ENCODE measurements at regions not wholly inside any gene's neighbourhood (a gene's known extent, or its start where the extent isn't known, plus 50 kb on each side); places are given as distances from the start of the nearest gene placed in this dataset.
A peak's percentile ranks its signal among the peaks of the same experiment; 100 is the strongest.

DNA sequence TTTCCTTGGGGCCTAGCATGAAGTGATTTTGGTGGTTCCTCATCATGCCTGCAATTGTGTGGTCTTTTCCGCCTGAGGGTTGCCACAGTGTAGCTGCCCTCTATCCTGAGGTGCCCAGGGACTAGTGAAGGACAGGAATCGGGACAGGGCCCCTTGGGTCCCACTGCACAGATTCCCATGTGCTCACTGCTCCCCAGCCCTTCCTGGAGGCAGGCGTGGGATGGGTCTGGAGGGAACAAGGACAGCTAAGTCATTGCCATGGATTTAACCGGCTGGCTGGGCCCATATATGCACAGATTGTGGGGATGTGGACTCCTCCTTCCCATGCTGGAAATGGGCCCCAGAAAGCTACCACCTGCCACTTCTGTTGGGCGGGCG, 122.3 kb upstream of the PITX1 start:
- Histone ChIP-seq H3K79me2 (ENCODE audit: insufficient read depth) (no peaks in the 10 kb centered on the region), H3K27me3 (replicated peaks; ENCODE audit: insufficient read depth) (peaks cover 19% of the 10 kb centered on the region), H3K27ac (no peak overlapping the region), H3K4me3 (no peak overlapping the region), H4K20me1 (ENCODE audit: insufficient read depth) (no peaks in the 10 kb centered on the region), H3K9me3 (ENCODE audit: low read depth) (no peaks in the 10 kb centered on the region), H3K9ac (no peak overlapping the region), H2AFZ (no peak overlapping the region), H3K4me2 (ENCODE audit: unreplicated experiment) (no peak overlapping the region), H3K36me3 (ENCODE audit: low read depth) (no peaks in the 10 kb centered on the region), H3F3A (ENCODE audit: insufficient read depth) (no peaks in the 10 kb centered on the region), H3K4me1 (ENCODE audit: insufficient read depth) (no peaks in the 10 kb centered on the region), H3K9me2 (ENCODE audit: insufficient read depth) (no peaks in the 10 kb centered on the region)
- 55 to 59% methylated on average over 5 to 6 of the region's 6 CpGs for WGBS, 2 experiments (ENCODE audit: low coverage in 1 of 2, low lambda C conversion rate in 2 of 2, missing lambda C conversion rate in 2 of 2)
- in situ Hi-C loops (cut with MboI): no loop called here
- no peak for TF ChIP-seq EZH2phosphoT487 (IDR thresholded peaks at IDR 0.05; ENCODE audit: insufficient read depth, low read depth)
- no peak for TF ChIP-seq EZH2 (IDR thresholded peaks at IDR 0.05; ENCODE audit: insufficient read depth, poor library complexity, severe bottlenecking)
- DNase-seq: no peak

DNA sequence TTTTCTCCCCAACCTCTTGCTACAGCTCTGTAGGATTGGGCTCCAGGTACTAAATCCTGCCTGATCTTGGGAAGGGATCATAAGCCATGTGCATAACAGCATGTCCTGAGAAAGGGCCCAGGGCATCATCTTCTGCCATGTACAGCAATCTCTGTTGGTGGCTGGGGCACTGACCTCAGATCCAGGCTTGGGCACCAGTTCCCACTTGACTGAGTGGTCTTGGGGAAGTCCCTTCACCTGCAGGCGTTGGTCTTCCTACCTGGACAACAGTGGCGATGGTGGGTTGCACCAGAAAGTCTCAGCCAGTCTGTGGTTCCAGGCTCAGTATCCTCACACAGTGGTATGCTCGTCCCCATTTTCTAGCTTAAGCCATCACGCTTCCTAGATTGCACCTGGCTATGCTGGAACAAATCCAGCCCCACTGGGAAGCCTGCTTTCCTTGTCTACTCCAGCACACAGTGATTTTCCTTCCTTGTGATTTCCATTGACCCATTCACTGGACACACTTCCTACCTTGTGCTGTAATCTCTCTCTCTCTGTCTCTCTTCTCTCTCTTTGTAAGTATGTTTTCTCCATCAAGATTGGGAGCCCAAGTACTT, 121.7 kb upstream of the PITX1 start:
- H3K79me2 ChIP-seq (ENCODE audit: insufficient read depth): no peaks in the 10 kb centered on the region
- in situ Hi-C loops (cut with MboI): no loop called here
- DNase-seq: no peak
- no peaks in the 10 kb centered on the region for H4K20me1 ChIP-seq (ENCODE audit: insufficient read depth)
- TF ChIP-seq EZH2phosphoT487 (IDR thresholded peaks at IDR 0.05; ENCODE audit: insufficient read depth, low read depth) (no peak), EZH2 (IDR thresholded peaks at IDR 0.05; ENCODE audit: insufficient read depth, poor library complexity, severe bottlenecking) (no peak)
- H3K4me1 ChIP-seq (ENCODE audit: insufficient read depth): no peaks in the 10 kb centered on the region
- no peaks in the 10 kb centered on the region for H3K9me3 ChIP-seq (ENCODE audit: low read depth)
- H2AFZ ChIP-seq: no peak overlapping the region
- H3K27ac ChIP-seq: no peak overlapping the region
- no peaks in the 10 kb centered on the region for H3F3A ChIP-seq (ENCODE audit: insufficient read depth)
- no peak overlapping the region for H3K4me3 ChIP-seq
- 24 to 36% methylated on average over 4 of the region's 4 CpGs for WGBS, 2 experiments (ENCODE audit: low coverage in 1 of 2, low lambda C conversion rate in 2 of 2, missing lambda C conversion rate in 2 of 2)
- no peaks in the 10 kb centered on the region for H3K36me3 ChIP-seq (ENCODE audit: low read depth)
- no peaks in the 10 kb centered on the region for H3K9me2 ChIP-seq (ENCODE audit: insufficient read depth)
- no peak overlapping the region for H3K9ac ChIP-seq
- peaks cover 14% of the 10 kb centered on the region; the same call in 1 of the 2 replicates for H3K27me3 ChIP-seq (replicated peaks; ENCODE audit: insufficient read depth)
- no peak overlapping the region for H3K4me2 ChIP-seq (ENCODE audit: unreplicated experiment)

DNA sequence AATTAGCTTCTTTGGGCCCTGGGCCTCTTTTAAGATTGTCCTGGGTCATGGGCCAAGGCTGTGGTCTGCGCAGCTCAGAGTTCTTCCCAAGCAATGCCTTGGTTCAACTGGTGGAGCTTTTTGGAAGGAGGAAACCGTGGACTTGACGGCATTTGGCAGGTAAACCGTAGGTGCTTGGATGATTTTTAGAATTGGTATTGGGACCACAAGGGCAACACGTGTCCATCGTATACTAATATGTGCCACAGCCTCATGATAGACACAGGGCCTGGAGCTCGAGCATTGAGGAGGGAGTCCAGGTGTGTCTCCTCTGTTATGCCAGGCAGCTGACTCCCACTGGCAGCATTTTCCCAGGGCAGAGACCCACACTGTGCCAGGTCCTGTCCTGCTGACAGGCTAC, 120.9 kb upstream of the PITX1 start:
- Histone ChIP-seq H3K9me2 (ENCODE audit: insufficient read depth) (no peaks in the 10 kb centered on the region), H2AFZ (no peak overlapping the region), H3K9me3 (ENCODE audit: low read depth) (no peaks in the 10 kb centered on the region), H3K4me3 (no peak overlapping the region), H4K20me1 (ENCODE audit: insufficient read depth) (no peaks in the 10 kb centered on the region), H3K4me2 (ENCODE audit: unreplicated experiment) (no peak overlapping the region), H3K27ac (no peak overlapping the region), H3K9ac (no peak overlapping the region), H3K4me1 (ENCODE audit: insufficient read depth) (no peaks in the 10 kb centered on the region), H3K27me3 (replicated peaks; ENCODE audit: insufficient read depth) (0 out of 2 replicates have a peak, but pooled peaks cover 7% of the 10 kb centered on the region), H3F3A (ENCODE audit: insufficient read depth) (no peaks in the 10 kb centered on the region), H3K79me2 (ENCODE audit: insufficient read depth) (no peaks in the 10 kb centered on the region), H3K36me3 (ENCODE audit: low read depth) (no peaks in the 10 kb centered on the region)
- no peak for DNase-seq
- no peak for TF ChIP-seq EZH2 (IDR thresholded peaks at IDR 0.05; ENCODE audit: insufficient read depth, poor library complexity, severe bottlenecking)
- TF ChIP-seq EZH2phosphoT487 (IDR thresholded peaks at IDR 0.05; ENCODE audit: insufficient read depth, low read depth): no peak
- in situ Hi-C loops (cut with MboI): no loop called here
- WGBS, 2 experiments (ENCODE audit: low coverage in 1 of 2, low lambda C conversion rate in 2 of 2, missing lambda C conversion rate in 2 of 2): 73% methylated on average over 7 of the region's 7 CpGs

GRCh38 chr5:135154197-135154596, 120.2 kb upstream of the PITX1 start:
- in situ Hi-C loops (cut with MboI): no loop called here
- H3K4me1 ChIP-seq (ENCODE audit: insufficient read depth): no peaks in the 10 kb centered on the region
- no peaks in the 10 kb centered on the region for H3K79me2 ChIP-seq (ENCODE audit: insufficient read depth)
- H3K36me3 ChIP-seq (ENCODE audit: low read depth): no peaks in the 10 kb centered on the region
- no peaks in the 10 kb centered on the region for H3K9me3 ChIP-seq (ENCODE audit: low read depth)
- no peaks in the 10 kb centered on the region for H3K27me3 ChIP-seq (replicated peaks; ENCODE audit: insufficient read depth)
- H3K27ac ChIP-seq: no peak overlapping the region
- no peaks in the 10 kb centered on the region for H3K9me2 ChIP-seq (ENCODE audit: insufficient read depth)
- TF ChIP-seq EZH2phosphoT487 (IDR thresholded peaks at IDR 0.05; ENCODE audit: insufficient read depth, low read depth) (no peak), EZH2 (IDR thresholded peaks at IDR 0.05; ENCODE audit: insufficient read depth, poor library complexity, severe bottlenecking) (no peak)
- DNase-seq: peak; percentile 63
- no peak overlapping the region for H3K4me2 ChIP-seq (ENCODE audit: unreplicated experiment)
- no peak overlapping the region for H3K4me3 ChIP-seq
- H2AFZ ChIP-seq: no peak overlapping the region
- no peak overlapping the region for H3K9ac ChIP-seq
- no peaks in the 10 kb centered on the region for H3F3A ChIP-seq (ENCODE audit: insufficient read depth)
- WGBS, 2 experiments (ENCODE audit: low coverage in 1 of 2, low lambda C conversion rate in 2 of 2, missing lambda C conversion rate in 2 of 2): 81 to 84% methylated on average over 8 of the region's 8 CpGs
- H4K20me1 ChIP-seq (ENCODE audit: insufficient read depth): no peaks in the 10 kb centered on the region

DNA sequence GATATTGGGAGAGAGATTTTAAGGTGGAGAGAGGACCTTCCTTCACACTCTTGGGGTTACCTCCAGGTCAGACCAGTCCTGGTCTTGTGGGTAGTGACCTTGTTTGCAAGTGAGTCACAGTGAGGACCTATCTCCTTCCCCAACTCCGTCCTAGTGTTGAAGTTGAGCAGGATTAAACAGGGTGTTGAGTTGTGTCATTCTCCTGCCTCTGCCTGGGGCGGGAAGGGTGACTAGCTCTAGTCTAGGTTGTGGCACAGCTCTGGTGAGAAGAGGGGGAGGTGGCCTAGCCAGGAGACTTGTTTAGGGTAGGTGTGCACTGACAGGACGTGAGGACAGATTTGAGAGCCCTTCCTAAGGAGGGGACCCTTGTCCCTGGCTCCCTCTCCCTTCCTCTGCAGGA, 119.6 kb upstream of the PITX1 start:
- WGBS, 2 experiments (ENCODE audit: low coverage in 1 of 2, low lambda C conversion rate in 2 of 2, missing lambda C conversion rate in 2 of 2): 46 to 50% methylated on average over 3 of the region's 3 CpGs
- in situ Hi-C loops (cut with MboI): no loop called here

More for the DNA sequence above, 119.6 kb upstream of the PITX1 start:
- Histone ChIP-seq H3K36me3 (ENCODE audit: low read depth) (no peaks in the 10 kb centered on the region), H3K9me2 (ENCODE audit: insufficient read depth) (no peaks in the 10 kb centered on the region), H3K4me2 (ENCODE audit: unreplicated experiment) (no peak overlapping the region), H3K4me3 (no peak overlapping the region), H3K9ac (no peak overlapping the region), H3K9me3 (ENCODE audit: low read depth) (no peaks in the 10 kb centered on the region), H3F3A (ENCODE audit: insufficient read depth) (no peaks in the 10 kb centered on the region), H3K27me3 (replicated peaks; ENCODE audit: insufficient read depth) (no peaks in the 10 kb centered on the region), H3K4me1 (ENCODE audit: insufficient read depth) (no peaks in the 10 kb centered on the region), H2AFZ (no peak overlapping the region), H3K27ac (no peak overlapping the region), H3K79me2 (ENCODE audit: insufficient read depth) (no peaks in the 10 kb centered on the region), H4K20me1 (ENCODE audit: insufficient read depth) (no peaks in the 10 kb centered on the region)
- DNase-seq: no peak
- TF ChIP-seq EZH2phosphoT487 (IDR thresholded peaks at IDR 0.05; ENCODE audit: insufficient read depth, low read depth) (no peak), EZH2 (IDR thresholded peaks at IDR 0.05; ENCODE audit: insufficient read depth, poor library complexity, severe bottlenecking) (no peak)
